HT1080 (cell line): ENCODE measurements at regions not wholly inside any gene's neighbourhood (a gene's known extent, or its start where the extent isn't known, plus 50 kb on each side); places are given as distances from the start of the nearest gene placed in this dataset.

Source experiments
- DNase-seq: peaks from one replicate; pipeline ENCODE4 v3.0.0-alpha.2; 2015; ENCODE audit warnings: low read depth

DNA sequence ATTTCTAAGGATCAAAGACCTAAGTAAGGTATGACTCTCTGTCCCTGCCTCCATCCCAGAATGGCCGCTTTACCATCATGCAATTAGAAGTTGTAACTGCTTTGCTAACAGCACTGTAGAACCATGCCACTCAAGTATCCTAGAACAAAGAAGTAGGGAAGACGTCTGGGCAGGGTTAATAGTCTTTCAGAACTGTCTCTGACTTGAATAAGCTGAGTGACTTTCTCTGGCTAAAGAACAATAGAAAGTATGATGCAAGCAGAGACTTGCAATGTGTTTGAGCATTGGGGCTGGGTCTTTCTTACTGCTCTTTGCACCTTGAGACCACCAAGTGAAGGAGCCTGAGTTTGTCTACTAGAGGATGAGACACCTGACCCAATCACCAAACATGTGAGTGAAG, 279.6 kb upstream of the JAG1 start:
- DNase-seq = no peak

DNA sequence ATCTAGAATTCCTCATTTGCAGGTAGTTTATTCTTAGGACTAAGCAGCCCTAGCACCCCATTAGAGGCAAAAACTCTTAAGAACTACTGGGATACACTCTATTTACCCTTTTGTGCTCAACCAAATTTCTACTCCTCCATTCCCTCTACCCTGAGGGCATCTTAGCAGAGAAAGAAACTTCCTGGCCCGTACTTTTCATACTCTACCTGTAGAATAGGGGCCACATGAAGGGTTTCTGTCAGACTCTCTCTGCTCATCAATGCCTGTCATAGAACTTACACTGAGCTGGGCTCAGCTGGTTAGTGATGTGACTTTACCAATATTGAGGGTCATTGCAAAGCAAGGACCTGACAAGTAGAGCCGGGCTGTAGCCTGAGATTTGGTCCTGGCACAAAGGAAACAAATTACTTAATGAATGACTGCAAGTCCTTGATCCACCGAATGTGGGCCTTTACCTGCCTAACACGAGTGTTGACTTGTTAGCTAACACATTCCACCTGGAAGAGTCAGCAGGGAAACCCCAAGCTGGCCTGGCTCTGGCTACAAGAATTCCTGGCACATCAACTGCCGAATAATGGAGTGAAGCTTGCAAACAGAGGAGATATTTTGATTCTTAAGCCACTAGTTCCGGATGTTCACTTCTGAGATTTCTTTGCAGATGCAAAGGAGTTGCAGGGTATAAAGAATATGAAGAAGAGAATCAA, 280.5 kb upstream of the JAG1 start:
- DNase-seq = no peak

DNA sequence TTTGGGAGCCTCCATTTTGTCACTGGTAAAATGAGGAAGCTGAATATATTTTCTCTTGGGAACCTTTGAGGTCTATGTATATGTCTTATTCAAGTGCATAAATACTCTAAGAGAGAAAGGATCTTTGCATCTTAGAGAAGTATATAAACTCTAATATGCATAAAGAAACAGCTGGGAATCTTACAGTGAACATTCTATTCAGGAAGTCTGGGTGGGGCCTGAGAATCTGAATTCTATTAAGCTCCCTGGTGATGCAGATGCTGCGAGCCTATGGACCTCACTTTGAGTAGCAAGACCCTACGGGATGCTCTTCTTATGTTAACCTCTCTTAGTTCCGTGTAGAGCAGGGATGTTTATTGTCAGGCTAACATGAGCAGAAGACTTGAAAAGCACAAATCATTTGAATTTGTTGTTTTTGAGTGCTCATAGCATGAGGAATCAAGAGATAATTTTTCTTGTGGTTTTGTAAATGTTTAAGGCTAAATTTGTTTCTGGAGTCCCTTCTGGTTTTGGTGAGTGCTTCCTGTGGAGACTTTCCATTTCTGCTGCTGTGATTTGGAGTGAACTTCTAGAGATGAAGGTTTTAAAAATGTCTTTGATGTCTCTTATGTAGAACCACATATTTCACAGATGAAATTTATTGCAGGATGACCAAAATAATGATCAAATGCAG, 281.2 kb upstream of the JAG1 start:
- no peak for DNase-seq

DNA sequence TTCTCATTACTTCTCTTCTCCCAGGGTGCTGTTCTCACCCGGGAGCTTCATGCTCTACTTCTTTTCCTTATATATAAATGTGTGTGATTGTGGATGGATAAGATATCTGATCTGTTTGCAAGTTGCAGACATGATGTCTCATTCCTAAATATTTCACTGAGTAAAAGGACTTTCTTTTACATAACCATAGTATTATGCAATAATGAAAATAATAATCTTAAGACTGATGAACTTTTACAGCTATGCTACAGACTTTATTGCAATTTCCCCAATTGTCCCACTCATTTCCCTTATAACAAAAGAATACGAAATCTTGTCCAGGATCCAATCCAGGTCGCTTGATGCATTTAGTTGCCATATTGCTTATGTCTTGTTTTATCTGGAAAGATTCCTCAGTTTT, 284.5 kb upstream of the JAG1 start:
- no peak for DNase-seq

DNA sequence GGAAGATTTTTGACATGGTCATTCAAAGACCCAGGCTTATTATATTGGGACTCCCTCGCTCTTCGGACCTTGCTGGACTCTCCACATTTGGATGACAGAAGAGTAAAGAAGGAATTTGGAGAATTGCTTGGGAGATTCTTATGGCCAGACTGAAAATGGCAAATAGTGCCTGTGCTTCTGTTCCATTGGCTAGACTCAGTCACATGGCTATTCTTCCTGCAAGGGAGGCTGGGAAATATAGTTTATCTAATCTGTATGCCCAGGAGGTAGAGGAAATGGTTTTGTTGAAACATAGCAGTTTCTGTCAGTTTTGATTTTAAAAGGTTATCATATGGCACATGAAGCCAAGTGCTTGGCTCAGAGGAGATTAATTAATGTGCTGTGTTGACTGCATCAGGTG, 286.6 kb upstream of the JAG1 start:
- no peak for DNase-seq

DNA sequence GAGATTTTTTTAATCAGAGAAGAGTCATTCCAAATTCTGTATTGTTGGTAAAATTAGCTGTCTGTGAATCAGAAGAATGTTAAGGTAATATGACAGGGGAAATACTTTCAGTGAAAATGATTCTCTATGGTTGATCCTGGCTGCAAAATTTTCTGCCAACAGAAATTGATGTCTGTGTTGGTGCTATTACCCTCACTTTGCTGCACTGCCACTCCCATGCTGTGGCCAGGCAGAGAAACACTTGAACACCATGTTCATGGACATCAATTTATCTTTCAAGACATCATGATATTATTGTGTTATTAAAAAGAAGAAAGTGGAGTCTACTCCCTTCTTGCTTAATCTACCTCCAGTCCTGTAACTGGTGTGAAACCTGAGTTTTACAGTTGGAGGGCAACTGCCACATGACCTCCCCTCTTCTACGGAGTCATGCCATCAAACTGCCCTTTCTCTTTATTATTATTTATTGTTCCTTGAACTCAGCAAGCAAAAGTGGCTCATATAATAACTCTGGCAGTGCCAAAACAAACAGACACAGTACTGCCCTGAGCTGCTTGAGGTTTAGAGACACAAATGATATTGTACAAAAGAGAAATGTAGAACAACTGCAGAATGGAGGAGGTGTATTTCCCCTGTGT, 288.0 kb upstream of the JAG1 start:
- no peak for DNase-seq

DNA sequence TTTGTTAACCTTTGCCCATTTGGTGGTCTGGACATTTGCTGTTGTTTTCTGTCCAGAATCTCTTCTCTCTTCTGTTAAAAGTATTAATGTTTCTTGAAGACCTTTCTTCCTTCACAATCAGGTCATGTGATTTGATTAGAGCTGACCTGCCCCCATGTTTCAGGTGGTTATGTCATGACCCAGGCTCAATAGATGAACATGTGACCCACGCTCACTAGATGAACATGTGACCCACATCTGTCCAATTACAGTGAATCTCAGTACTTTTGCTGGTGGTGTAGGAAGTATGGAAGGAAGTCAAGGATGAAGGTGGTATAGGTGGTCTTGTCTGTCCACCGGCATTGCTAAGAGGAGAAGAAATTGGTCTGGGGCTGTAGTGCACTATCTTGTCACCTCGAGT, 289.1 kb upstream of the JAG1 start:
- no peak for DNase-seq

DNA sequence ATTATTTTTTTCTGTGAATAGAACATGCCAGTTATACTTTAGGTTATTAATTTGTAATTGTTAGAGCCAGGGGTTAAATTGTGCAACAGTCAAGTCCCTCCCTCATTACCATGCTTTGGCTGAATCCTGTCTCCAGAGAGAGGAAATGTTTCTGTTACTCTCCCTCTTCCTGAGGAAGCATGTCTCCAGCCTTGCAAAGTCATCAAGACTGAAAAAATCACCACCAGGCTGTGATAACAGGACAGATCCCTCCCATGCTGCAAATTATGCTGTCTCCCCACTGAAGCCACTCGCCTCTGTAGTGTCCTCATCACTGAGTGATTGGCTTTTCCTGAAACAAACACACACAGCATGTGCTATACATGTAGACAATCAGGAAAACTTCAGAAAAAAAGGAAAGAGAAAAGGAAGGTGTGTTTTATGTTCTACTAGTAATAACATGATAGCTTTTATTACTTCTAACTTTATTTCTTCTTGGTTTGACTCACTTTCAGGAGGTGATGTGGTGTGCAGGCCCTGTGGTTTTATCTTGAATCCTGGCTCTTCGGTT, 290.0 kb upstream of the JAG1 start:
- no peak for DNase-seq

DNA sequence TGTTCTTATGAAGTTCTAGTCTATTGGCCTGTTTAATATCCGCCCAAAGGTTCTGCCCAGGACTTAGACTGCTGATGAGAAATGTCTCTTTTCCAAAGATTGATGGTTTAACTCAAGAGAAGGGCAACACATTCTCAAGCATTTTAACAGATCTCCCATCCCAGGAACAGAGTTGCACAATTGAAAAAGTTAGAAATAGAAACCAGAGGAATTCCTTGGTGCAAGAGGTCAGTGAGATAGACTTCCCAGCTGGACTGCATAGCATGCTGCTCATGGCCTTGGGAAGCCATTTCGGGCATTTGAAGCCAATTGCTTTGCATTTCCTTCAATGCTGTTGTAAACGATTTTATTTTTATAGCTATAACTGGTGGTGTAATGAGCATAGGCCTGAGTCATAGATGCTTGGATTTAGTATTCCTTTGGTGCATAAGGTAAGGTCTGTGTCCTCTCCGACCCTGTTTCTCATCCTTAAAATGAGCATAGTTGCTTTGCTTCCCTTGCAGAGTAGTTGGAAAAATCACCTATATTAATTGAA, 292.2 kb upstream of the JAG1 start:
- no peak for DNase-seq

DNA sequence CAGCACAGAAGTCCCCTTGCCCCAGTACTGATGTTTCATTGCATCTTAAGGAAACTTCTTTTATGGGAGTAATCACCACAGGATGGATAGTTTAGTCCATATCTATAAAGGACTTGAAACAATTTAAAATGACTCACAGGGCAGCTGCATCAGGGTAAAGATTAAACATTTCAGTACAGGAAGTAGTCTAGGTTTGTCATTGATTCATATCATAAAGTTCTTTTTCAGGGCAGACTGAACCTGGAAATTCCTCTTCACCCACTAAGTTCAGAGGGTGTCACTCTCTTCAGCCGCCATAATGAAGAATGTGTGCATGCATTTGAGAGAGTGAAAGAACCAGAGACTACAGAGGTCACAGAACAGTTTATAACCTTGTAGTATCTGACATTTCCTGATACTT, 296.3 kb upstream of the JAG1 start:
- DNase-seq = peak; percentile 18

DNA sequence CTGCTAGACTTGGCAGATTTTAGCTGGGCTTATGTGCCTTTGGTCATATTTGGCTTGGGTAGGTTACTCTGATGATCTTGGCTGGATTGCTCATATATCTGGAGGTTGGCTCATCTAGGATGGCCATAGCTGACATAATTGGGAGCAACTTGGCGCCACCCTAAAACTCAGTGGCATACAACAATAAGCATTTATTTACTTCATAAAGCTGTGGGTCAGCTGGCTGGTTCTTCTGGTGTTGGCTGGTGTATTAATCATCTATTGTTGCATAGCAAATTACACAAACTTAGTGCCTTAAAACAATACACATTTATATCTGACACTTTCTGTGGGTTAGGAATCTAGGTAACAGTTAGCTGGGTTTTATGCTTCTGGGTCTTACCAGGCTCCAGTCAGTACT, 297.3 kb upstream of the JAG1 start:
- DNase-seq = no peak

DNA sequence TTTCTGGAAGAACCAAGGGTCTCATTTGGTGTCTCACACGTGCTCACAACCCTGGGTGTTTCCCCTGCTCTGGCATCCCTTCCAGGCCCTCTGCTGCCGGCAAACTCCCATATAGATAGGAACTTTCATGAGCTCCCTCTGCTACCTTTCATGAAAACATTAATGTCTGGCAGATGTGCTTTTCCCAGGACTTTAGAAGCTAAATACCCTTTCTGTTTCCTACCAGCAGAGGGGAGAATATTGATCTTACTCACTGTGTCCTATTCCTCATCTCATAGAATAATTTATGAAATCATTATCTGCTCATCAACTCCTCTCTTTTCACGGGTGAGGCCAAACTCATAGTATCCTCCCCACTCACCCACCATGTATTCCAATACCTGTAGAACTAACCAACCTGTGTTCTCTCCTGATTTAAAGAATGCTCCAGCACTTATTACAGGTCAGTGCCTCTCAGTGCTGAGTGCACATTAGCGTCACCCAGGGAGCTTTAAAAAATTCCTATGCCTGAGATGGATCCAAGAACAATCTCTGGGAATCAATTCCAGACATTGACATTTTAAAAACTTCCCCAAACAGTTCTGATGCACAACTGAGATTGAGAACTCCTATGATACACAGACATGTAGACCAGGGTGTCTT, 298.5 kb upstream of the JAG1 start:
- no peak for DNase-seq

DNA sequence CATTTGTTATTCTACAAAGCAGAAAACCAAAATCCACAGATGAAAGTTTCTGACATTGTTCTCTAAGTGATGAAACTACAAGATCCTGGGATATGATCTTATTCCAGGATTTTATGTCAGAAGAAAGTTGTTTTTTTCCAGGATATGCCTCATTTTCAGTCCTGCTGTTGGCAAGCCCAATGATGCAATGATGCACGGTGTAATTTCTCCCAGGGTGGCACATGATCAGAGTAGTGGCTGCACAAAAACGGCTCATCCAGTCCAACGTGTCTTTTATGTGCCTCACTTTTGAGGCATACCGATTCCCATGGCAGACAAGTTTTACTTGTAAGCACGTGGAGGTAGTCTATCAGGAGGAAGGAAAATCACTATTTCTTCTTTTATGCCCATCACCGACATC, 302.3 kb upstream of the JAG1 start:
- peak; percentile 11 for DNase-seq

DNA sequence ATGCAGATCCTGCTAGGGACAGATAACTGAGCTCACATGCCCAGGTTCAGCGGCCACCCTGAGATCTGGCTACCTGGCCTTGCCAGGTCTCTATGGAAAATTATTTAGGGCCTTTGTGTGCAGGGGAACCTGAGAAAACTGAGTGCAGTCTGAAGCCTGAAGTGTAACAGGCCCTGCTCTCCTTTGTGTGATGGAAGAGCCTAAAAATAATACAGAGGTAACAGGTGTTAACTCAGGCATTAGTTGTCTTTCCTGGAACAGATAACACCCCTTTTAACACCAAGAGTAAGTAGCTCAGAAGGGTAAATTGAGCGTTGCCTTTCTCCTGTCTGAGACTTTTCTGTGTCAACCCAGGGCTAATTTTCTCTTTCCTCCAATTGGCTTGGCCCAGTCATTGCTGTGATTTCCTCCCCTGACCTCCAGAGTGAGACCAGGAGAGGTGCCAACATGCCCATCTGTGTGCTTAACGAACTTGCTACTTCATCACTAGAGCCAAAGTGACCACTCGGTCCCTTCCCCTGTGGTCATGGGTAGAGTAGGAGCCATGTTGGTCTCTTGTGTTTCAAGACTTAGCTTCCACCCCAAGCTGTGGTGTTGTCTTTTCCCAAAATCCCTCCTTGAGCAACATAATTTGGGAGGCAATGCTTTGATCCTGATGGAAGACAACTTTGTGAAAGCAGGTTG, 304.4 kb upstream of the JAG1 start:
- no peak for DNase-seq

DNA sequence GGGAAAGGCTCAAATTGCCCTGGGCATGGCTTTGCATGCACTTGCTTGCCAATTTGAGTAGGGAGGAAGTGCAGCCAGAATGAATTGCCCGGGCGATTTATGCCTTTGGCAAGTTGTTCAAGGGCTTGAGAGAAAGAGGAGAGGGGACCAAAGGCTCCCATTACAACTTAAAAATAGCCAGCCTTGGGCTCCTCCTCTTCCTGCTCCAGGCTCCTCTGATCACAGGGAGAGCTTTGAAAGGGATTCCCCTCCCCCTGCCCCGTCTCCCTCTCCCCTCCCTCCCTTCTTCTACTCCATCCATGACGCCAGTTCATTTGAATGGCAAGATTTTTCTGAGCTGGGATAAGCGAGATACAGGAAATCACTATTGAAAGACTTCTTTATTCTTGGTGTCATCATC, 304.9 kb upstream of the JAG1 start:
- peak; percentile 7 for DNase-seq

DNA sequence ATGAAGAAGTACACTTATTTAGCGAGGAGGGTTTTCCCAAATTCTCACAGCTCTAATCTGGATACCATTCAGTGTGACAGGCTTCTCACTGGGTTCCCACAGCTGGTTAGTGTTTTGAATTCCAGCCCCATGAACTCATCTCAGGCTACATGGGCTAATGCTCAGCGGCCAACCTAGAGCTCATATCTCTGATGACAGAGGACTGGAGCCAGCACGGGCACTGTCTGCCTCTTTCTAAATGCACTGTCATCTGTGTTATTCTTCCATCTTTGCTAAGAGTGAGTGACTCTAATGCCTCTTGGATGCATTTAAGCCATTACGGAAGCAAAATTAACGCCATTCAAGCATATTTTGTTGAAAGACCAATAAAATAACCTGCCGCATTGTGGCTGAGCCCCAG, 308.9 kb upstream of the JAG1 start:
- peak; percentile 63 for DNase-seq

DNA sequence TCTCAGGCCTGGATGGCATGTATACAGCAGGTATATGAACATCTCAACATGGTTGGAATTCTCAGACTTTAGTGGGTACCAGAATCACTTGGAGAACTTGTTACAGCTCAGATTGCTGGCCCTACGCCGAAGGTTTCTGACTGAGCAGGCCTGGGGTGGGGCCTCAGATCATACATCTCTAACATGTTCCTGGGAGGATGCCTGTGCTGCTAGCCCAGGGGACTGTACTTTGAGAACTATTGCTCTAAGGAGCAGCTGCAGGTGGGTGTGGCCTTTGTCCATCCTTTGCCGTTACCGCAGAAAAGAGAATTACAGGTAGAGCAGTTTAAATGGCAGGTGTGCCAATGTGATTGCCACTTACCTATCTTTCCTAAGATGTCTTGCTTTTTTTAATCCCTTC, 310.5 kb upstream of the JAG1 start:
- DNase-seq = no peak

DNA sequence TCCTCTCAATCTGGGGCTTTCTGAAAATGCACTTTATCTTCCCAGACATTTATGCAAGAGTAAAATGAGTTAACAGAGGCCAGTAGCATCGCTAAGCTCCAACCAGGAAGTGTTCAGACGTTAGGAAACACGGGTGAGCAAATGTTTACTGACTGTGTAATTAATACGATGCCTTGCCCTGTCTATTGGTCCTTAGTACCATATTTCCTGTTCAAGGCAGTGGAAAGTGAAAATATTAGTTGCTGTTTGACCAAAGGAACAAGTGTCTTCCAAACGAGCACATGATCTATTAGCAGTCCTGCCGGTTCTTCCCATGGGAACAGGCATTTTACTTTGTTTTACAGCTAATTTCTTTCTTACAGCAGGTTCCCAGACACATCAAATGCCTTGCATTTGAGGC, 311.1 kb upstream of the JAG1 start:
- no peak for DNase-seq

DNA sequence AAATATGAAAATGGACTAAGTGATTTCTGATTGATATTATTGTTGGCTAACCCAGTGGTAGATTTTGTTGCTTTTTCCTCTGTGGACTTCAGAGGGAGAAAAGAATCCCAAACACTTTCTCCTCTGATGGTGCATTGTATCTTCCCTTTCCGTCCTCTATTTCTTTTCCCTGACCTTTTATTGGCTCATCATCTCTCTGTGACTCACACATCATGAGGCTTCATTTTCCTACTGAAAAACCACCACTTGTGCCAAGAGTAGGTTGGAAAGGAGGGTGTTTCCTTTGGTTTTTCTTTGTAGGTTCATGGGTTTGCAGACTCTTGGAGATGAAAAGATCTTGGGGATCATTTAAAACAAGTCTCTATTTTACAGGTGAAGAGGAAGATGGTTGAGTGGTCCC, 311.7 kb upstream of the JAG1 start:
- DNase-seq = peak; percentile 79

DNA sequence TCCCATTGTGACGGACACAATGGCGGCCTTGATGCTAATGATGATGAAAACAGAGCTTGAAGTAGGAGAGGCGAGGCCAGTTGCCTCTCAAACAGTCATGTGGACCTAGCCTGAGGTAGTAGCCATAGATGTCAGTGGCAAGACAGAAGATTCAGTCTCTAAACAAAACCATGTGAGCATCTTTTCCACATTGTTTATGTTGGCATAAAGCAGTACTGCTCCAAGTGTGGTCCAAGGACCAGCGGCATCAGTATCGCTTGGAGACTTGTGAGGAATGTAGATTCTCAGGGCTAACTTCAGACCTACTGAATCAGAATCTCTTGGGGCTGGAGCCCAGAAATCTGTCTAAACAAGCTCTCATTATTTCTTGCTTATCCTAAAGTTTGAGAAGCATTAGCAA, 312.8 kb upstream of the JAG1 start:
- no peak for DNase-seq

DNA sequence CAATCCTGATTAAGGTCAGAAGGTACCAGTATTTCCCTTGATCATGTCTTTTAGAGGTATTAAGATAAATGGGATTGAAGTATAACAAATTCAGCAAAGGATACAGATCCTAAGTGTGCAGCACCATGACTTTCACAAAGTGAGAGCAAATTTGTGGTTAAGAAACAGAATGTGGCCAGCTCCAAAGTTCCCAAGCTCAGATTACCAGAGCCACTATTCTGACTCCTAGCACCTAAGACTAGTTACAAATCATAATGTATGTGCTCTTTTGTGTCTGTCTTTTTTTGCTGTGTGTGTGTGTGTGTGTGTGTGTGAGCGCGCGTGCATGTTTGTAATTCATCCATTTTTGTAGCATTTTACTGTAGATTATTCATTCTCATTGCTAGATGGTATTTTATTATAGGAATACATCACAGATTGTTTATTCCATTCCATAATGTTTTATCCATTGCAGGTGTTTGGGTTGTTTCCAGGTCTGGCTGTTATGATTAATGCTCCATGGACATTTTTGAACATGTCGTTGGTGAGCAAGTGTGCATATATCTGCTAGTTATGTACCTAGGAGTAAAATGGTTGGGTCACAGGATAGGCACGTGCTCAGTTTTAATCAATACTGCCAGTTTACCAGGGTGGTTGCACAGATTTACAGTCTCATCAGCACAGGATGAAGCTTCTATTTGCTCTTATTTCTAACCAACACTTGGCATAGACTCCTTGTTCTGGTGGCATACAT, 314.0 kb upstream of the JAG1 start:
- no peak for DNase-seq
